Smooth muscle cell (in vitro differentiated cells): ENCODE measurements at regions not wholly inside any gene's neighbourhood (a gene's known extent, or its start where the extent isn't known, plus 50 kb on each side); places are given as distances from the start of the nearest gene placed in this dataset.

Experiments used
- DNase-seq: peaks from one replicate; lab custom pipeline; 2025; ENCODE audit not compliant: unreplicated experiment; lab: John Stamatoyannopoulos, UW
- H2AFZ ChIP-seq: fragments of 200-600 bp; sonication (generic); 2 replicates; pipeline ENCODE4 v1.6.0; 2016; ENCODE audit warnings: antibody characterized with exemption, low read depth, mild to moderate bottlenecking
- H3F3A ChIP-seq: fragments of 200-600 bp; sonication (generic); 2 replicates; pipeline ENCODE4 v1.6.0; 2017; ENCODE audit warnings: antibody characterized with exemption, low read depth
- H3K27ac ChIP-seq: fragments of 200-600 bp; sonication (generic); 2 replicates; pipeline ENCODE4 v1.5.1; 2016; ENCODE audit warnings: low read depth, mild to moderate bottlenecking
- H3K27me3 ChIP-seq: fragments of 200-600 bp; sonication (generic); 2 replicates; pipeline ENCODE4 v1.6.1; 2016; ENCODE audit warnings: low read depth, mild to moderate bottlenecking
- H3K36me3 ChIP-seq: fragments of 200-600 bp; sonication (generic); 2 replicates; pipeline ENCODE4 v1.5.1; 2016; ENCODE audit warnings: low read depth
- H3K4me1 ChIP-seq: fragments of 200-600 bp; sonication (generic); 2 replicates; pipeline ENCODE4 v1.5.1; 2016; ENCODE audit warnings: low read depth
- H3K4me2 ChIP-seq: fragments of 200-600 bp; sonication (generic); 2 replicates; pipeline ENCODE4 v1.6.0; 2016; ENCODE audit warnings: mild to moderate bottlenecking
- H3K4me3 ChIP-seq: fragments of 200-600 bp; sonication (generic); 2 replicates; pipeline ENCODE4 v1.5.1; 2016; ENCODE audit warnings: mild to moderate bottlenecking
- H3K79me2 ChIP-seq: fragments of 200-600 bp; sonication (generic); 2 replicates; pipeline ENCODE4 v1.6.0; 2016; ENCODE audit warnings: low read depth, mild to moderate bottlenecking
- H3K9ac ChIP-seq: fragments of 200-600 bp; sonication (generic); 2 replicates; pipeline ENCODE4 v1.6.0; 2016; ENCODE audit warnings: low read depth
- H3K9me3 ChIP-seq: fragments of 200-600 bp; sonication (generic); replicated peaks from 2 replicates; pipeline ENCODE4 v1.5.1; 2016; ENCODE audit warnings: low read depth
- H4K20me1 ChIP-seq: fragments of 200-600 bp; sonication (generic); 2 replicates; pipeline ENCODE4 v1.6.0; 2016; ENCODE audit warnings: low read depth
- WGBS: methylation state at CpG from one replicate; pipeline ENCODE4 v1.1.7; 2016; ENCODE audit warnings: low lambda C conversion rate; 5-methylcytosine and 5-hydroxymethylcytosine counted together
- TF ChIP-seq, protein P1 (sequence below): fragments of 200-600 bp; sonication (generic); IDR thresholded peaks from 2 replicates; pipeline ENCODE4 v1.5.1; 2017; ENCODE audit warnings: borderline replicate concordance, mild to moderate bottlenecking, antibody characterized with exemption; ENCODE audit not compliant: insufficient read depth, poor library complexity, severe bottlenecking

DNA sequence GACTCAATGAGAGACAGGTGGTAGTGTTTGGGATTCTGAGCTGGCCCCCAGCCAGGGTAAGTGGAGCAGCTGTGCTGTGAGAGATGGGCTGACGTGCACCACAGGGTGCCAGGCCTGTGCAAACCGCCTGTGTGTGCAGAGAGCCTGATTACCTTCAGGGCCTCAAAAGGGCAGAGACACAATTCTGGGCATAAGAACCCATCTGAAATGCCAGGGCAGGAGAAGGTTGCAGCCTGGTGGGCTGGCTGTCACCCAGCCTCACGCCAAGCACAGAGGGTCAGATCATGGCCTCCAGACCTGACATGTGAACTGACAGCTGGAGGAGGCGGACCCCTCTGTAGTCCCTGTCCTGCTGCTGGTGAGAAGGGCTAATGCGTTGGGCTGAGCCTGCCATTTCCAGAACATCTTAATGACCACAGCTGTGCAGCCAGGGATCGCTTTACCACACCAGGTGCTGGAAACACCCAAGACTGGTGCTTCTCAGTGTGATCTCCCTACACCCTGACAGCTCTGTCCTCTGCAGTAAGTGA, 100.9 kb downstream of the ARL4C start:
- Histone ChIP-seq H2AFZ (no peak overlapping the region), H3F3A (no peaks in the 10 kb centered on the region), H3K9ac (no peak overlapping the region), H3K9me3 (no peaks in the 10 kb centered on the region), H3K27me3 (no peaks in the 10 kb centered on the region), H4K20me1 (no peaks in the 10 kb centered on the region), H3K27ac (no peak overlapping the region), H3K36me3 (no peaks in the 10 kb centered on the region), H3K4me1 (peaks cover 8% of the 10 kb centered on the region), H3K4me2 (no peak overlapping the region), H3K4me3 (no peak overlapping the region), H3K79me2 (no peaks in the 10 kb centered on the region)
- no peak for DNase-seq
- TF ChIP-seq, protein P1, sequence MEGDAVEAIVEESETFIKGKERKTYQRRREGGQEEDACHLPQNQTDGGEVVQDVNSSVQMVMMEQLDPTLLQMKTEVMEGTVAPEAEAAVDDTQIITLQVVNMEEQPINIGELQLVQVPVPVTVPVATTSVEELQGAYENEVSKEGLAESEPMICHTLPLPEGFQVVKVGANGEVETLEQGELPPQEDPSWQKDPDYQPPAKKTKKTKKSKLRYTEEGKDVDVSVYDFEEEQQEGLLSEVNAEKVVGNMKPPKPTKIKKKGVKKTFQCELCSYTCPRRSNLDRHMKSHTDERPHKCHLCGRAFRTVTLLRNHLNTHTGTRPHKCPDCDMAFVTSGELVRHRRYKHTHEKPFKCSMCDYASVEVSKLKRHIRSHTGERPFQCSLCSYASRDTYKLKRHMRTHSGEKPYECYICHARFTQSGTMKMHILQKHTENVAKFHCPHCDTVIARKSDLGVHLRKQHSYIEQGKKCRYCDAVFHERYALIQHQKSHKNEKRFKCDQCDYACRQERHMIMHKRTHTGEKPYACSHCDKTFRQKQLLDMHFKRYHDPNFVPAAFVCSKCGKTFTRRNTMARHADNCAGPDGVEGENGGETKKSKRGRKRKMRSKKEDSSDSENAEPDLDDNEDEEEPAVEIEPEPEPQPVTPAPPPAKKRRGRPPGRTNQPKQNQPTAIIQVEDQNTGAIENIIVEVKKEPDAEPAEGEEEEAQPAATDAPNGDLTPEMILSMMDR, result no peak
- 82% methylated on average over 6 of the region's 6 CpGs for WGBS

DNA sequence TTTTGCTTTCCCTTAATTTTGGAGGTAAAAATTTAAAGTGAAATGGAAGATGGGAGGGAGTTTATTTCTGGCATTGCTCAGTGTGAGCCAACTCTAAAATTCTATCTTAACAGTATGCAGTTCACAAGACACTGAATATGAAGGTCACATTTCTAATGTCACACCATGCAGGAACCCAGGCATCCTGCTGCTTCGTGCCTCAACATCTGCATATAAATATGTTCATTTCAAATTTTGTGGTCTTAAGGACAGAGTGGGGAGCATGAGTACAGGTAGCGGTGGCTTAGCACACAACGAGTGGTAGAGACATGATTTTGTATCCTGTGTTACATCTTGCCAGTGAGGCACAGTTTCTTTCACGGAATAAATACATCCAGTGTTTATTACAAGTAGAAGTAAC, 102.4 kb downstream of the ARL4C start:
- Histone ChIP-seq H3K9me3 (no peaks in the 10 kb centered on the region), H3K27ac (no peak overlapping the region), H3K79me2 (no peaks in the 10 kb centered on the region), H3K4me3 (no peak overlapping the region), H2AFZ (no peak overlapping the region), H3K27me3 (no peaks in the 10 kb centered on the region), H3K9ac (no peak overlapping the region), H3K36me3 (no peaks in the 10 kb centered on the region), H3K4me2 (no peak overlapping the region), H4K20me1 (no peaks in the 10 kb centered on the region), H3K4me1 (peaks cover 8% of the 10 kb centered on the region), H3F3A (no peaks in the 10 kb centered on the region)
- 94% methylated on average over 4 of the region's 4 CpGs for WGBS
- DNase-seq, result no peak
- TF ChIP-seq, protein P1, result no peak

DNA sequence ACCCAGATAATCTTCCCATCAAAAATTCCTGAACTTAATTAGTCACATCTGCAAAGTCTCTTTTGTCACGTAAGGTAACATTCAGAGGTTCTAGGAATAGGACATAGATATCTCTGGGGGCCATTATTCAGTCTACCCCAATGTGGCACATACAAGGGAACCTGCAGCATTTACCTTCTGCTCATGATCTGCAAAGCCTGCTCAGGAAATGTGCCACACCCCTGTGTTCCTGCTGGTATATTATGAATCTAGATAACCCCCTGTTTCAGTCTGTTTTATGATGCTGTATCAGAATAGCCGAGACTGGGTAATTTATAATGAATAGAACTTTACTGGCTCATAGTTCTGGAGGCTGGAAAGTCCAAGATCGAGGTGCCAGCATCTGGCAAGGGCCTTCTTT, 103.5 kb downstream of the ARL4C start:
- no peak overlapping the region for H2AFZ ChIP-seq
- H3K79me2 ChIP-seq, result no peaks in the 10 kb centered on the region
- no peak overlapping the region for H3K4me3 ChIP-seq
- H3K4me2 ChIP-seq, result no peak overlapping the region
- no peaks in the 10 kb centered on the region for H3K9me3 ChIP-seq
- H3K9ac ChIP-seq, result no peak overlapping the region
- peaks cover 8% of the 10 kb centered on the region for H3K4me1 ChIP-seq
- no peaks in the 10 kb centered on the region for H3K27me3 ChIP-seq
- TF ChIP-seq, protein P1, result no peak
- no peaks in the 10 kb centered on the region for H3K36me3 ChIP-seq
- H4K20me1 ChIP-seq, result no peaks in the 10 kb centered on the region
- H3F3A ChIP-seq, result no peaks in the 10 kb centered on the region
- no peak for DNase-seq
- no peak overlapping the region for H3K27ac ChIP-seq
- 94% methylated on average over 3 of the region's 3 CpGs for WGBS

DNA sequence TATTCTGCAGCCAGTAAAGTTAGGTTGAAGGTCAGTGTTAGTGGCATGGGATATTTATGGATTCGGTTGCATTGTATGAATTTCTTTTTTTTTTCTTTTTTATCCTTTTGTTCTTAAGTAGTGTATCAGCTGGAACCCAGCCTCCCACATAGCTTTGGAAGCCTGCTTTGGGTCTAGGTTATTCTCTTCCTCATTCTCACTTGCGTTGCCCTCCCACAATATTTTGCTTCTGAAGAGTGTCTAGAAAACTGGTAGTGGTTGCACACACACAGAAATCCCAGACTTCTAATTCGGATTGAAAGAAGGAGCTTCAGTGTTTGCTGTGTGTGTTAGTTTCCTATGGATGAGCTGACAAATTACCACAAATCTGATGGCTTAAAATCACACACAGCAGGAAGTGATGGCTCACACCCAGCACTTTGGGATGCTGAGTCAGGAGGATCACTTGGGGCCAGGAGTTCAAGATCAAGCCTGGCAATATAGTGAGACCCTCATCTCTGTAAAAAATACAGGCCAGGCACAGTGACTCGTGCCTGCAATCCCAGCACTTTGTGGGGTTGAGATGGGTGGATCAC, 104.8 kb downstream of the ARL4C start:
- Histone ChIP-seq H3K27me3 (no peaks in the 10 kb centered on the region), H3K9ac (no peak overlapping the region), H3K4me2 (no peak overlapping the region), H3K79me2 (no peaks in the 10 kb centered on the region), H3F3A (no peaks in the 10 kb centered on the region), H3K27ac (no peak overlapping the region), H2AFZ (no peak overlapping the region), H3K9me3 (no peaks in the 10 kb centered on the region), H3K4me3 (no peak overlapping the region), H3K36me3 (no peaks in the 10 kb centered on the region), H4K20me1 (no peaks in the 10 kb centered on the region), H3K4me1 (peaks cover 8% of the 10 kb centered on the region)
- TF ChIP-seq, protein P1, result no peak
- 77% methylated on average over 4 of the region's 4 CpGs for WGBS
- DNase-seq, result no peak
